A549 (cell line): ENCODE measurements at regions not wholly inside any gene's neighbourhood (a gene's known extent, or its start where the extent isn't known, plus 50 kb on each side); places are given as distances from the start of the nearest gene placed in this dataset.

Source experiments
- ATAC-seq, 2 experiments: fragments of 200-7000 bp in 1 of 2; fragments of >200 bp in 1 of 2; cut with Nextera tagmentation in 1 of 2; cut with Tn5 transposase in 1 of 2; 3 replicates each; pipeline versions ENCODE4 v1.8.0 to v1.9.1; 2018 to 2020; ENCODE audit warnings: mild to moderate bottlenecking in 1 of 2, moderate library complexity in 1 of 2
- CTCF ChIA-PET: fragments of 300-600 bp; sonication (Branson Sonifier 250); formaldehyde crosslinking; extraction: SDS; loops from one replicate; lab custom pipeline; 2021; ENCODE audit warnings: antibody characterized with exemption, inconsistent platforms; lab: Yijun Ruan, JAX
- POLR2A ChIA-PET: fragments of 350-600 bp; formaldehyde crosslinking; extraction: SDS; loops from one replicate; lab custom pipeline; 2021; ENCODE audit warnings: antibody characterized with exemption, inconsistent platforms; lab: Yijun Ruan, JAX
- DNase-seq, 2 experiments: peaks; one replicate each; pipeline versions ENCODE4 v3.0.0 to v3.0.0-alpha.2; 2011 to 2016; ENCODE audit warnings: low read depth in 1 of 2, low spot score in 1 of 2
- FAIRE-seq: peaks from 2 replicates; lab custom pipeline; 2011; peaks lifted over from hg19 to GRCh38; lab: Jason Lieb, UNC
- H3K27ac ChIP-seq, 2 experiments: fragments of >200 bp; sonication (Bioruptor Twin); formaldehyde crosslinking; 3 replicates each; pipeline ENCODE4 v1.5.1; 2016 to 2017
- H3K4me1 ChIP-seq: fragments of >200 bp; sonication (Bioruptor Twin); formaldehyde crosslinking; 3 replicates; pipeline ENCODE4 v1.6.1; 2016
- H3K4me2 ChIP-seq: fragments of >200 bp; sonication (Bioruptor Twin); formaldehyde crosslinking; 3 replicates; pipeline ENCODE4 v1.6.1; 2016
- H3K4me3 ChIP-seq: fragments of >200 bp; sonication (Bioruptor Twin); formaldehyde crosslinking; 3 replicates; pipeline ENCODE4 v1.5.1; 2016
- H3K9me3 ChIP-seq: fragments of >200 bp; sonication (Bioruptor Twin); formaldehyde crosslinking; 3 replicates; pipeline ENCODE4 v1.6.1; 2016
- CBX8 ChIP-seq: fragments of 200-600 bp; sonication (generic); IDR thresholded peaks from 2 replicates; pipeline ENCODE4 v1.6.1; 2016
- CEBPB ChIP-seq, 2 experiments: fragments of >200 bp in 1 of 2; sonication (Bioruptor Twin) in 1 of 2; formaldehyde crosslinking in 1 of 2; IDR thresholded peaks; 2 replicates each; pipeline ENCODE4 v1.6.1; 2012 to 2016
- CHD4 ChIP-seq: fragments of 200-600 bp; sonication (generic); IDR thresholded peaks from 2 replicates; pipeline ENCODE4 v1.6.1; 2016; ENCODE audit warnings: antibody characterized with exemption, mild to moderate bottlenecking, borderline replicate concordance
- EHF ChIP-seq: fragments of 250-450 bp; sonication (Bioruptor Pico); IDR thresholded peaks from 2 replicates; pipeline ENCODE4 v1.5.0; 2020; ENCODE audit warnings: mild to moderate bottlenecking
- ESRRA ChIP-seq: fragments of 150-350 bp; IDR thresholded peaks from 2 replicates; pipeline ENCODE4 v1.6.1; 2014; ENCODE audit warnings: mild to moderate bottlenecking, low read length, borderline replicate concordance
- FOSB ChIP-seq: fragments of 250-450 bp; sonication (Bioruptor Pico); IDR thresholded peaks from 2 replicates; pipeline ENCODE4 v1.5.0; 2020; ENCODE audit warnings: mild to moderate bottlenecking, moderate library complexity
- FOXS1 ChIP-seq: fragments of 250-450 bp; sonication (Bioruptor Pico); IDR thresholded peaks from 2 replicates; pipeline ENCODE4 v1.5.0; 2020; ENCODE audit warnings: mild to moderate bottlenecking, moderate library complexity
- HDAC2 ChIP-seq: fragments of 200-600 bp; sonication (generic); IDR thresholded peaks from 2 replicates; pipeline ENCODE4 v1.6.1; 2016
- HEYL ChIP-seq: fragments of 250-450 bp; sonication (Bioruptor Pico); IDR thresholded peaks from 2 replicates; pipeline ENCODE4 v1.8.0; 2021; ENCODE audit warnings: mild to moderate bottlenecking, moderate library complexity
- HOXA7 ChIP-seq: fragments of 250-450 bp; sonication (Bioruptor Pico); IDR thresholded peaks from 2 replicates; pipeline ENCODE4 v1.5.0; 2020; ENCODE audit warnings: mild to moderate bottlenecking, moderate library complexity
- JUN ChIP-seq, 2 experiments: fragments of >200 bp; sonication (Bioruptor Twin); formaldehyde crosslinking; IDR thresholded peaks; 2 replicates in 1 of 2; 3 replicates in 1 of 2; pipeline ENCODE4 v1.6.1; 2016 to 2017
- KDM1A ChIP-seq: fragments of 200-600 bp; sonication (generic); IDR thresholded peaks from 2 replicates; pipeline ENCODE4 v1.6.1; 2016; ENCODE audit warnings: low read depth, mild to moderate bottlenecking
- KDM5A ChIP-seq: fragments of 200-600 bp; sonication (generic); IDR thresholded peaks from 2 replicates; pipeline ENCODE4 v1.6.1; 2016; ENCODE audit warnings: antibody characterized with exemption, mild to moderate bottlenecking
- MAZ ChIP-seq: fragments of 150-350 bp; IDR thresholded peaks from 2 replicates; pipeline ENCODE4 v1.6.1; 2014; ENCODE audit warnings: antibody characterized with exemption, low read depth, low read length, borderline replicate concordance
- NPAS2 ChIP-seq: fragments of 250-450 bp; sonication (Bioruptor Pico); IDR thresholded peaks from 2 replicates; pipeline ENCODE4 v1.8.0; 2022; ENCODE audit warnings: mild to moderate bottlenecking, moderate library complexity, borderline replicate concordance
- NR3C1 ChIP-seq: fragments of >200 bp; sonication (Bioruptor Twin); formaldehyde crosslinking; IDR thresholded peaks from 3 replicates; pipeline ENCODE4 v1.6.1; 2017
- POLR2A ChIP-seq: IDR thresholded peaks from 2 replicates; pipeline ENCODE4 v1.6.1; 2012; ENCODE audit warnings: mild to moderate bottlenecking, low read length
- POLR2AphosphoS2 ChIP-seq: conservative IDR thresholded peaks from 2 replicates; pipeline ENCODE4 v1.6.1; 2012; ENCODE audit warnings: low read length, improper control_type of control experiment, inconsistent platforms
- TFCP2L1 ChIP-seq: fragments of 250-450 bp; sonication (Bioruptor Pico); IDR thresholded peaks from 2 replicates; pipeline ENCODE4 v1.5.0; 2021; ENCODE audit warnings: mild to moderate bottlenecking
- ZFP36 ChIP-seq: fragments of 450-650 bp; IDR thresholded peaks from 2 replicates; pipeline ENCODE4 v1.6.1; 2014; ENCODE audit warnings: borderline replicate concordance; ENCODE audit not compliant: partially characterized antibody
- WGBS: methylation state at CpG from one replicate; pipeline ENCODE4 v1.1.6; 2017; ENCODE audit errors: missing lambda C conversion rate; 5-methylcytosine and 5-hydroxymethylcytosine counted together
- TF ChIP-seq, protein P1 (sequence below): fragments of 450-650 bp; IDR thresholded peaks from 2 replicates; pipeline ENCODE4 v1.6.1; 2014; ENCODE audit warnings: antibody characterized with exemption
- TF ChIP-seq, protein P2 (sequence below): IDR thresholded peaks from 2 replicates; pipeline ENCODE4 v1.6.1; 2012; ENCODE audit warnings: low read depth, borderline replicate concordance
- TF ChIP-seq, protein P3 (sequence below): fragments of >200 bp; sonication (Bioruptor Twin); formaldehyde crosslinking; IDR thresholded peaks from 3 replicates; pipeline ENCODE4 v1.6.1; 2016

DNA sequence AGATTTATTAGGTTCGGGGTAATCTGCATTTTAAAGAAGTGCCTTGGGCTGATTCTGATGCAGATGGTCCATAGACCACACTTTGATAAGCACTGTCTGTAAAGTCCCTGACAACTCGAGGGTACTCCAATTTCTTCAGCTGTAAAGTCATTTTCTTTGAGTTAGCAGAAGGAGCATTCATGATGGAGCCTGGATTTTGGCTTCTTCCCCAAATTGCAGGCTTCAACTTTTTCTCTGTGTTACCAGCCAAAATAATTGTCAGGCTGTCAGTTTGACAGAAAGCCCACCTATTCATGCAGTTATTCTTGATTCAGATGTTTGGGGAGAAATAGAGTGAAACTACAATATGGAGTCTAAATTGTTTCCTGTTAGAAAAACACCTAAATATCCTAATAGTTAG is 66.0 kb downstream of the RPL37A start:
- no peak overlapping the region for H3K4me3 ChIP-seq
- no peak for ATAC-seq
- ChIA-PET CTCF (interaction anchor here (0.9 to 1.0 kb wide), 2 partner anchors 10 to 102 kb away, joined by 3 read pairs; no protein-coding TSS in a partner anchor), POLR2A (no interaction called here)
- no peak for DNase-seq
- no peak overlapping the region for H3K27ac ChIP-seq
- no peaks in the 10 kb centered on the region for H3K9me3 ChIP-seq
- H3K4me2 ChIP-seq: no peak overlapping the region
- no peak for FAIRE-seq
- H3K4me1 ChIP-seq: no peaks in the 10 kb centered on the region
- no peak for TF ChIP-seq ESRRA
- no peak for TF ChIP-seq KDM5A
- no peak for TF ChIP-seq HEYL (CRISPR knock-in tag)
- no peak for TF ChIP-seq JUN (IDR thresholded peaks at IDR 0.05)
- TF ChIP-seq, protein P1, sequence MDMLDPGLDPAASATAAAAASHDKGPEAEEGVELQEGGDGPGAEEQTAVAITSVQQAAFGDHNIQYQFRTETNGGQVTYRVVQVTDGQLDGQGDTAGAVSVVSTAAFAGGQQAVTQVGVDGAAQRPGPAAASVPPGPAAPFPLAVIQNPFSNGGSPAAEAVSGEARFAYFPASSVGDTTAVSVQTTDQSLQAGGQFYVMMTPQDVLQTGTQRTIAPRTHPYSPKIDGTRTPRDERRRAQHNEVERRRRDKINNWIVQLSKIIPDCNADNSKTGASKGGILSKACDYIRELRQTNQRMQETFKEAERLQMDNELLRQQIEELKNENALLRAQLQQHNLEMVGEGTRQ: no peak
- WGBS: 7% methylated on average over 2 of the region's 2 CpGs

DNA sequence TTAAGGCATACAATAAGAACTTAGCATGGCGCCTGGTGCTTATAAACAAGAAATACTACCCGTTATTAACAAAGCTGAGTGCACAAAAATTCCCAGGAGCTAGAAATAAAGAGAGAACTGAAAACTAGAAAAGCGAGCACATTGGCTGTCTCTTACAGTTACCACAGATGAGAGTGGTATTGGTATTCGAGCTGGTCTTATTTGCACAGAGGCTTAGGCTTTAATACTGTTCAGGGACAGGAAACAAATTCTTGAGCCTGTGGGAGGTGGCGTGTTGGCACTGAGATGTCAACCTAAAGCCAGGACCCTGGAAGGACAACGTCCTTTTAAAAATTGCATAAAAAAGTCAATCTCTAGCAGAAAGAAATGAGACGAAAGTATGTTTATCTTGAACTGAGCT is 67.3 kb upstream of the IGFBP2 start:
- H3K4me3 ChIP-seq: no peak overlapping the region
- FAIRE-seq (no peak), ATAC-seq (no peak), DNase-seq (no peak)
- peaks cover 3% of the 10 kb centered on the region; the same call in 2 of the 3 replicates for H3K9me3 ChIP-seq
- no peak overlapping the region for H3K27ac ChIP-seq
- ChIA-PET POLR2A (no interaction called here), CTCF (interaction anchor here (0.6 kb wide), 1 partner anchor 100 kb away, joined by 3 read pairs; no protein-coding TSS in a partner anchor)
- WGBS: 51% methylated on average over 7 of the region's 7 CpGs
- TF ChIP-seq FOSB (CRISPR knock-in tag) (no peak), EHF (no peak), KDM1A (no peak), ZFP36 (no peak), TFCP2L1 (CRISPR knock-in tag) (no peak), POLR2A (no peak), NR3C1 (no peak), HEYL (CRISPR knock-in tag) (no peak), POLR2AphosphoS2 (no peak), CHD4 (no peak), HOXA7 (CRISPR knock-in tag) (no peak), CBX8 (no peak)
- TF ChIP-seq, protein P2, sequence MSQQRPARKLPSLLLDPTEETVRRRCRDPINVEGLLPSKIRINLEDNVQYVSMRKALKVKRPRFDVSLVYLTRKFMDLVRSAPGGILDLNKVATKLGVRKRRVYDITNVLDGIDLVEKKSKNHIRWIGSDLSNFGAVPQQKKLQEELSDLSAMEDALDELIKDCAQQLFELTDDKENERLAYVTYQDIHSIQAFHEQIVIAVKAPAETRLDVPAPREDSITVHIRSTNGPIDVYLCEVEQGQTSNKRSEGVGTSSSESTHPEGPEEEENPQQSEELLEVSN: no peak
- TF ChIP-seq, protein P3, sequence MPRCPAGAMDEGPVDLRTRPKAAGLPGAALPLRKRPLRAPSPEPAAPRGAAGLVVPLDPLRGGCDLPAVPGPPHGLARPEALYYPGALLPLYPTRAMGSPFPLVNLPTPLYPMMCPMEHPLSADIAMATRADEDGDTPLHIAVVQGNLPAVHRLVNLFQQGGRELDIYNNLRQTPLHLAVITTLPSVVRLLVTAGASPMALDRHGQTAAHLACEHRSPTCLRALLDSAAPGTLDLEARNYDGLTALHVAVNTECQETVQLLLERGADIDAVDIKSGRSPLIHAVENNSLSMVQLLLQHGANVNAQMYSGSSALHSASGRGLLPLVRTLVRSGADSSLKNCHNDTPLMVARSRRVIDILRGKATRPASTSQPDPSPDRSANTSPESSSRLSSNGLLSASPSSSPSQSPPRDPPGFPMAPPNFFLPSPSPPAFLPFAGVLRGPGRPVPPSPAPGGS: no peak
- H3K4me2 ChIP-seq: no peak overlapping the region
- H3K4me1 ChIP-seq: no peaks in the 10 kb centered on the region

DNA sequence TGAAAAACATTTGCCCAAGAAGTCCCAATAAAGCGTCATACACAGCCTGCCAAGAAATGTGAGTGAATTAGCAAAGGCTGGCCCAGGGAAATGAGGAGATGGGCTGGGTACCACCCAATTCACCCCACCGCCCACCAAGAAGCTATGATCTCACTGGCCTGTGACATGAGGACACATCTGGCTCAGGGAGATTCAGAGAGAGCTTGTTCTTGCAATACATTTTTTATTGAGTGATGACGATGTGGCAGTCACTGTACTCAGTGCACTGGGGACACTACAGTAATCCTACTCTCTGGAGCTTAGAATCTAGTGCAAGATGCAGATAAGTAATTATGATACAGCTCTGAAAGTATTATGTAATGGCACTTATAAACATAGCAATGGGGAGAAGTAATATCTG is 64.6 kb upstream of the IGFBP2 start:
- FAIRE-seq: no peak
- no peak for ATAC-seq
- H3K4me3 ChIP-seq: no peak overlapping the region
- TF ChIP-seq MAZ (no peak), KDM1A (no peak), FOXS1 (CRISPR knock-in tag) (no peak), CEBPB (IDR thresholded peaks at IDR 0.05) (no peak), NPAS2 (CRISPR knock-in tag) (no peak), HDAC2 (no peak)
- TF ChIP-seq, all 56 proteins: peak for 0
- WGBS: 60% methylated on average over 3 of the region's 3 CpGs
- H3K4me1 ChIP-seq: no peaks in the 10 kb centered on the region
- H3K27ac ChIP-seq: no peak overlapping the region
- H3K4me2 ChIP-seq: no peak overlapping the region
- POLR2A ChIA-PET: no interaction called here
- CTCF ChIA-PET: interaction anchor here (0.5 kb wide), 1 partner anchor 52 kb away, joined by 3 read pairs; no protein-coding TSS in a partner anchor
- no peak for DNase-seq
- H3K9me3 ChIP-seq: peaks cover 9% of the 10 kb centered on the region
